Muscle layer of duodenum (tissue), 2 donors: ENCODE measurements at regions not wholly inside any gene's neighbourhood (a gene's known extent, or its start where the extent isn't known, plus 50 kb on each side); places are given as distances from the start of the nearest gene placed in this dataset.

Experiments used
- H3K27ac ChIP-seq: one replicate; pipeline ENCODE4 v1.7.0; 2013; ENCODE audit warnings: mild to moderate bottlenecking, low read length
- H3K27me3 ChIP-seq: one replicate; pipeline ENCODE4 v1.7.0; 2013; ENCODE audit warnings: low read depth, mild to moderate bottlenecking, control low read depth, low read length
- H3K36me3 ChIP-seq, 2 donors: one replicate each; pipeline ENCODE4 v1.7.0; 2013; ENCODE audit warnings: low read length in 2 of 2, control low read depth in 1 of 2, mild to moderate bottlenecking in 1 of 2; ENCODE audit not compliant: insufficient read depth in 2 of 2, control insufficient read depth in 1 of 2
- H3K4me1 ChIP-seq, 2 donors: one replicate each; pipeline ENCODE4 v1.7.0; 2013; ENCODE audit warnings: low read length in 2 of 2, mild to moderate bottlenecking in 2 of 2, control low read depth in 1 of 2, moderate library complexity in 1 of 2; ENCODE audit not compliant: insufficient read depth in 2 of 2, control insufficient read depth in 1 of 2
- H3K4me3 ChIP-seq, 2 donors: one replicate each; pipeline ENCODE4 v1.7.0; 2013; ENCODE audit warnings: low read length in 2 of 2, low read depth in 1 of 2, mild to moderate bottlenecking in 1 of 2
- H3K9me3 ChIP-seq, 2 donors: one replicate each; pipeline ENCODE4 v1.7.0; 2013; ENCODE audit warnings: low read length in 2 of 2, control low read depth in 1 of 2, mild to moderate bottlenecking in 1 of 2; ENCODE audit not compliant: control insufficient read depth in 1 of 2
- donor health status: healthy.

GRCh38 chrX:10773318-10773717, 152.9 kb upstream of the MID1 start:
- Histone ChIP-seq H3K4me1 (peaks cover 0 to 4% of the 10 kb centered on the region in 2 donors), H3K9me3 (no peaks in the 10 kb centered on the region), H3K36me3 (no peaks in the 10 kb centered on the region), H3K27ac (no peak overlapping the region), H3K27me3 (no peaks in the 10 kb centered on the region), H3K4me3 (no peak overlapping the region)

GRCh38 chrX:10781847-10782530, 161.6 kb upstream of the MID1 start:
- no peaks in the 10 kb centered on the region for H3K9me3 ChIP-seq
- no peak overlapping the region for H3K27ac ChIP-seq
- no peaks in the 10 kb centered on the region for H3K36me3 ChIP-seq
- H3K4me3 ChIP-seq = no peak overlapping the region
- H3K27me3 ChIP-seq = no peaks in the 10 kb centered on the region
- no peaks in the 10 kb centered on the region for H3K4me1 ChIP-seq

- no peak overlapping the region for H3K27ac ChIP-seq
- no peaks in the 10 kb centered on the region for H3K4me1 ChIP-seq
- no peaks in the 10 kb centered on the region for H3K9me3 ChIP-seq
Measured at GRCh38 chrX:10783451-10783995, 163.1 kb upstream of the MID1 start.

GRCh38 chrX:10787264-10787663, 166.9 kb upstream of the MID1 start:
- no peaks in the 10 kb centered on the region for H3K36me3 ChIP-seq
- H3K27ac ChIP-seq = no peak overlapping the region
- H3K4me3 ChIP-seq = no peak overlapping the region
- no peaks in the 10 kb centered on the region for H3K4me1 ChIP-seq
- H3K27me3 ChIP-seq = no peaks in the 10 kb centered on the region
- no peaks in the 10 kb centered on the region for H3K9me3 ChIP-seq

More at GRCh38 chrX:10783451-10783995, 163.1 kb upstream of the MID1 start:
- H3K4me3 ChIP-seq = no peak overlapping the region
- no peaks in the 10 kb centered on the region for H3K36me3 ChIP-seq
- H3K27me3 ChIP-seq = no peaks in the 10 kb centered on the region

GRCh38 chrX:10794203-10794630, 173.8 kb upstream of the MID1 start:
- H3K4me1 ChIP-seq = no peaks in the 10 kb centered on the region
- no peak overlapping the region for H3K27ac ChIP-seq
- H3K36me3 ChIP-seq = no peaks in the 10 kb centered on the region
- H3K27me3 ChIP-seq = no peaks in the 10 kb centered on the region
- no peak overlapping the region for H3K4me3 ChIP-seq
- no peaks in the 10 kb centered on the region for H3K9me3 ChIP-seq

- Histone ChIP-seq H3K36me3 (no peaks in the 10 kb centered on the region), H3K4me1 (no peaks in the 10 kb centered on the region), H3K27ac (no peak overlapping the region), H3K4me3 (no peak overlapping the region), H3K27me3 (no peaks in the 10 kb centered on the region), H3K9me3 (no peaks in the 10 kb centered on the region)
Measured at GRCh38 chrX:10795721-10796120, 175.3 kb upstream of the MID1 start.

- Histone ChIP-seq H3K4me1 (no peaks in the 10 kb centered on the region), H3K36me3 (no peaks in the 10 kb centered on the region), H3K9me3 (no peaks in the 10 kb centered on the region), H3K27ac (no peak overlapping the region), H3K4me3 (no peak overlapping the region), H3K27me3 (no peaks in the 10 kb centered on the region)
Measured at GRCh38 chrX:10797466-10797865, 177.1 kb upstream of the MID1 start.

GRCh38 chrX:10798041-10798440, 177.7 kb upstream of the MID1 start:
- H3K4me1 ChIP-seq = no peaks in the 10 kb centered on the region
- no peaks in the 10 kb centered on the region for H3K36me3 ChIP-seq
- H3K4me3 ChIP-seq = no peak overlapping the region
- H3K9me3 ChIP-seq = no peaks in the 10 kb centered on the region
- H3K27ac ChIP-seq = no peak overlapping the region
- no peaks in the 10 kb centered on the region for H3K27me3 ChIP-seq

- Histone ChIP-seq H3K4me1 (no peaks in the 10 kb centered on the region), H3K36me3 (no peaks in the 10 kb centered on the region), H3K9me3 (no peaks in the 10 kb centered on the region), H3K4me3 (no peak overlapping the region), H3K27ac (no peak overlapping the region), H3K27me3 (no peaks in the 10 kb centered on the region)
Measured at GRCh38 chrX:10800796-10801195, 180.4 kb upstream of the MID1 start.

- H3K4me3 ChIP-seq = no peak overlapping the region
- no peaks in the 10 kb centered on the region for H3K27me3 ChIP-seq
- no peaks in the 10 kb centered on the region for H3K9me3 ChIP-seq
- H3K4me1 ChIP-seq = no peaks in the 10 kb centered on the region
- H3K36me3 ChIP-seq = no peaks in the 10 kb centered on the region
- no peak overlapping the region for H3K27ac ChIP-seq
Measured at GRCh38 chrX:10811111-10811510, 190.7 kb upstream of the MID1 start.

- H3K9me3 ChIP-seq = no peaks in the 10 kb centered on the region
- no peaks in the 10 kb centered on the region for H3K4me1 ChIP-seq
- H3K27me3 ChIP-seq = no peaks in the 10 kb centered on the region
- H3K36me3 ChIP-seq = no peaks in the 10 kb centered on the region
- no peak overlapping the region for H3K4me3 ChIP-seq
- H3K27ac ChIP-seq = no peak overlapping the region
Measured at GRCh38 chrX:10813761-10814160, 193.4 kb upstream of the MID1 start.

- Histone ChIP-seq H3K36me3 (no peaks in the 10 kb centered on the region), H3K4me3 (no peak overlapping the region), H3K9me3 (no peaks in the 10 kb centered on the region), H3K4me1 (no peaks in the 10 kb centered on the region), H3K27ac (no peak overlapping the region), H3K27me3 (no peaks in the 10 kb centered on the region)
Measured at GRCh38 chrX:10818651-10819050, 198.3 kb upstream of the MID1 start.
